ENCODE measurements at regions not wholly inside any gene's neighbourhood (a gene's known extent, or its start where the extent isn't known, plus 50 kb on each side); places are given as distances from the start of the nearest gene placed in this dataset.

- DNase-seq (ENCODE audit: low read depth): no peak
These were observed 805.7 kb downstream of the CDH9 start for GRCh38 chr5:26232706-26233105.

GRCh38 chr5:26231316-26231715 is 807.1 kb downstream of the CDH9 start:
- DNase-seq (ENCODE audit: low read depth): no peak

GRCh38 chr5:26229848-26230247 is 808.5 kb downstream of the CDH9 start:
- DNase-seq (ENCODE audit: low read depth): no peak

- no peak for DNase-seq (ENCODE audit: low read depth)
These were observed 811.1 kb downstream of the CDH9 start for GRCh38 chr5:26227245-26227644.

GRCh38 chr5:26205121-26205520 is 833.3 kb downstream of the CDH9 start:
- no peak for DNase-seq (ENCODE audit: low read depth)

- no peak for DNase-seq (ENCODE audit: low read depth)
These were observed 844.8 kb downstream of the CDH9 start for GRCh38 chr5:26193626-26194025.

GRCh38 chr5:26192486-26192885 is 845.9 kb downstream of the CDH9 start:
- DNase-seq (ENCODE audit: low read depth): no peak

- DNase-seq (ENCODE audit: low read depth): no peak
These were observed 856.8 kb downstream of the CDH9 start for GRCh38 chr5:26181582-26181981.

GRCh38 chr5:26148569-26149107 is 889.7 kb downstream of the CDH9 start:
- DNase-seq (ENCODE audit: low read depth): no peak

GRCh38 chr5:26143259-26143658 is 895.1 kb downstream of the CDH9 start:
- no peak for DNase-seq (ENCODE audit: low read depth)

GRCh38 chr5:26121338-26121737 is 917.0 kb downstream of the CDH9 start:
- DNase-seq (ENCODE audit: low read depth): no peak

GRCh38 chr5:26104175-26104574 is 934.2 kb downstream of the CDH9 start:
- no peak for DNase-seq (ENCODE audit: low read depth)

GRCh38 chr5:26060212-26060611 is 978.2 kb downstream of the CDH9 start:
- DNase-seq (ENCODE audit: low read depth): no peak

- DNase-seq (ENCODE audit: low read depth): no peak
These were observed 983.8 kb downstream of the CDH9 start for GRCh38 chr5:26054594-26054993.

- DNase-seq (ENCODE audit: low read depth): no peak
These were observed 1003.6 kb downstream of the CDH9 start for GRCh38 chr5:26034813-26035212.

GRCh38 chr5:26031481-26031880 is 1006.9 kb downstream of the CDH9 start:
- DNase-seq (ENCODE audit: low read depth): no peak

- DNase-seq (ENCODE audit: low read depth): no peak
These were observed 1012.3 kb downstream of the CDH9 start for GRCh38 chr5:26026044-26026443.

GRCh38 chr5:26024774-26025173 is 1013.6 kb downstream of the CDH9 start:
- no peak for DNase-seq (ENCODE audit: low read depth)

- DNase-seq (ENCODE audit: low read depth): no peak
These were observed 1015.0 kb downstream of the CDH9 start for GRCh38 chr5:26023361-26023760.

GRCh38 chr5:26014206-26014605 is 1024.2 kb downstream of the CDH9 start:
- DNase-seq (ENCODE audit: low read depth): no peak

GRCh38 chr5:26012078-26012477 is 1026.3 kb downstream of the CDH9 start:
- no peak for DNase-seq (ENCODE audit: low read depth)

GRCh38 chr5:26009742-26010141 is 1028.6 kb downstream of the CDH9 start:
- DNase-seq (ENCODE audit: low read depth): no peak

GRCh38 chr5:26003966-26004365 is 1034.4 kb downstream of the CDH9 start:
- DNase-seq (ENCODE audit: low read depth): no peak

- no peak for DNase-seq (ENCODE audit: low read depth)
These were observed 1043.2 kb downstream of the CDH9 start for GRCh38 chr5:25995209-25995608.

Data from myocyte (in vitro differentiated cells).